GM12878 (cell line): ENCODE measurements at regions not wholly inside any gene's neighbourhood (a gene's known extent, or its start where the extent isn't known, plus 50 kb on each side); places are given as distances from the start of the nearest gene placed in this dataset.

ENCODE experiments used
- ATAC-seq: fragments of 200-7000 bp; cut with Tn5 transposase; 3 replicates; pipeline ENCODE4 v1.9.1; 2020; ENCODE audit warnings: mild to moderate bottlenecking, moderate library complexity
- BruUV-seq: library from RNA; stranded (reverse); fragments of 400-500 nt; replicated peaks from 2 replicates; lab custom pipeline; 2021; lab: Mats Ljungman, UMichigan
- CTCF ChIA-PET: fragments of 300-600 bp; sonication (Branson Sonifier 250); formaldehyde crosslinking; extraction: SDS; loops from one replicate; lab custom pipeline; 2021; ENCODE audit warnings: inconsistent platforms; lab: Yijun Ruan, JAX
- POLR2A ChIA-PET: fragments of 350-600 bp; formaldehyde crosslinking; extraction: SDS; loops from one replicate; lab custom pipeline; 2021; ENCODE audit warnings: inconsistent platforms; lab: Charles Lee
- RAD21 ChIA-PET: fragments of 300-600 bp; sonication (Branson Sonifier 250); formaldehyde crosslinking; loops from one replicate; lab custom pipeline; 2023; ENCODE audit warnings: antibody characterized with exemption; ENCODE audit not compliant: unreplicated experiment; lab: Charles Lee
- SMC1A ChIA-PET: fragments of 300-600 bp; sonication (Branson Sonifier 250); formaldehyde crosslinking; loops from one replicate; lab custom pipeline; 2023; ENCODE audit not compliant: unreplicated experiment, uncharacterized antibody; lab: Charles Lee
- DNase-seq: peaks from one replicate; pipeline ENCODE4 v3.0.0-alpha.2; 2011; ENCODE audit warnings: low read depth, low spot score
- FAIRE-seq: peaks from 3 replicates; lab custom pipeline; 2011; peaks lifted over from hg19 to GRCh38; lab: Jason Lieb, UNC
- H2AFZ ChIP-seq: 2 replicates; pipeline ENCODE4 v1.6.0; 2011; ENCODE audit warnings: low read depth, low read length, control low read depth; ENCODE audit not compliant: control insufficient read depth
- H3K27ac ChIP-seq: 2 replicates; pipeline ENCODE4 v1.5.1; 2011; ENCODE audit warnings: control low read depth; ENCODE audit not compliant: control insufficient read depth, insufficient read depth
- H3K27me3 ChIP-seq, 2 experiments: replicated peaks in 1 of 2; 2 replicates each; pipeline versions ENCODE4 v1.6.0 to v1.6.1; 2011; ENCODE audit warnings: low read length in 1 of 2; ENCODE audit not compliant: control insufficient read depth in 2 of 2, insufficient read depth in 2 of 2
- H3K36me3 ChIP-seq, 2 experiments: 2 replicates each; pipeline ENCODE4 v1.5.1; 2011; ENCODE audit warnings: low read length in 1 of 2; ENCODE audit not compliant: control insufficient read depth in 2 of 2, insufficient read depth in 2 of 2
- H3K4me1 ChIP-seq: 2 replicates; pipeline ENCODE4 v1.6.1; 2011; ENCODE audit warnings: mild to moderate bottlenecking, low read length, moderate library complexity, mixed read lengths; ENCODE audit not compliant: control insufficient read depth, insufficient read depth
- H3K4me2 ChIP-seq: 2 replicates; pipeline ENCODE4 v1.6.0; 2011; ENCODE audit warnings: control low read depth; ENCODE audit not compliant: control insufficient read depth, insufficient read depth
- H3K4me3 ChIP-seq: fragments of 200-600 bp; sonication (generic); 2 replicates; pipeline ENCODE4 v1.5.1; 2016
- H3K79me2 ChIP-seq: 2 replicates; pipeline ENCODE4 v1.6.0; 2011; ENCODE audit warnings: low read length; ENCODE audit not compliant: control insufficient read depth, insufficient read depth
- H3K9ac ChIP-seq: 2 replicates; pipeline ENCODE4 v1.8.0; 2011; ENCODE audit warnings: low read length, control low read depth, mixed read lengths; ENCODE audit not compliant: control insufficient read depth, insufficient read depth
- H3K9me3 ChIP-seq: replicated peaks from 3 replicates; pipeline ENCODE4 v1.5.1; 2011; ENCODE audit warnings: mild to moderate bottlenecking, low read length; ENCODE audit not compliant: control insufficient read depth, insufficient read depth
- H4K20me1 ChIP-seq: 2 replicates; pipeline ENCODE4 v1.6.0; 2011; ENCODE audit not compliant: control insufficient read depth, insufficient read depth
- ATF7 ChIP-seq: fragments of 450-650 bp; IDR thresholded peaks from 2 replicates; pipeline ENCODE4 v1.6.1; 2016; ENCODE audit warnings: low read depth, mild to moderate bottlenecking
- BACH1 ChIP-seq: fragments of 450-650 bp; IDR thresholded peaks from 2 replicates; pipeline ENCODE4 v1.6.1; 2017; ENCODE audit warnings: mild to moderate bottlenecking, borderline replicate concordance
- BCL11A ChIP-seq: IDR thresholded peaks from 2 replicates; pipeline ENCODE4 v1.6.1; 2011; ENCODE audit warnings: low read depth, low read length
- BHLHE40 ChIP-seq, 2 experiments: fragments of 450-650 bp in 1 of 2; IDR thresholded peaks; 2 replicates each; pipeline ENCODE4 v1.6.1; 2011 to 2017; ENCODE audit warnings: low read depth in 2 of 2, borderline replicate concordance in 1 of 2, improper control_type of control experiment in 1 of 2, low read length in 1 of 2, mild to moderate bottlenecking in 1 of 2
- BMI1 ChIP-seq: fragments of 450-650 bp; IDR thresholded peaks from 2 replicates; pipeline ENCODE4 v1.6.1; 2016; ENCODE audit warnings: mild to moderate bottlenecking, moderate library complexity, borderline replicate concordance
- CUX1 ChIP-seq: IDR thresholded peaks from 2 replicates; pipeline ENCODE4 v1.6.1; 2012; ENCODE audit warnings: improper control_type of control experiment, low read depth, low read length; ENCODE audit not compliant: insufficient replicate concordance
- DPF2 ChIP-seq: fragments of 450-650 bp; IDR thresholded peaks from 2 replicates; pipeline ENCODE4 v1.6.1; 2017; ENCODE audit warnings: mild to moderate bottlenecking
- EP300 ChIP-seq, 2 experiments: fragments of 150-350 bp in 1 of 2; IDR thresholded peaks; 2 replicates each; pipeline ENCODE4 v1.6.1; 2011 to 2012; ENCODE audit warnings: low read depth in 2 of 2, low read length in 2 of 2, borderline replicate concordance in 1 of 2, improper control_type of control experiment in 1 of 2, inconsistent platforms in 1 of 2; ENCODE audit not compliant: control insufficient read depth in 1 of 2
- GATAD2B ChIP-seq: fragments of 450-650 bp; conservative IDR thresholded peaks from 2 replicates; pipeline ENCODE4 v1.6.1; 2017; ENCODE audit warnings: low read depth, mild to moderate bottlenecking, moderate library complexity
- HDAC2 ChIP-seq: fragments of 200-600 bp; sonication (generic); IDR thresholded peaks from 2 replicates; pipeline ENCODE4 v1.6.1; 2017
- JUNB ChIP-seq: IDR thresholded peaks from 2 replicates; pipeline ENCODE4 v1.6.1; 2016; ENCODE audit warnings: antibody characterized with exemption, mild to moderate bottlenecking
- JUND ChIP-seq: IDR thresholded peaks from 2 replicates; pipeline ENCODE4 v1.6.1; 2012; ENCODE audit warnings: low read depth, mild to moderate bottlenecking, low read length, improper control_type of control experiment, moderate library complexity
- MEF2B ChIP-seq: fragments of 450-650 bp; IDR thresholded peaks from 2 replicates; pipeline ENCODE4 v1.6.1; 2018; ENCODE audit warnings: mild to moderate bottlenecking, moderate library complexity; ENCODE audit not compliant: partially characterized antibody, poor library complexity, severe bottlenecking
- MTA2 ChIP-seq: fragments of 450-650 bp; IDR thresholded peaks from 2 replicates; pipeline ENCODE4 v1.6.1; 2016; ENCODE audit warnings: low read depth, mild to moderate bottlenecking, moderate library complexity
- RELB ChIP-seq: fragments of 450-650 bp; IDR thresholded peaks from 2 replicates; pipeline ENCODE4 v1.6.1; 2017; ENCODE audit warnings: low read depth, mild to moderate bottlenecking, moderate library complexity
- RUNX3 ChIP-seq: IDR thresholded peaks from 2 replicates; pipeline ENCODE4 v1.6.1; 2012; ENCODE audit warnings: low read length, inconsistent platforms
- SMAD5 ChIP-seq: IDR thresholded peaks from 2 replicates; pipeline ENCODE4 v1.6.1; 2016; ENCODE audit warnings: antibody characterized with exemption, low read depth
- TBL1XR1 ChIP-seq: IDR thresholded peaks from 2 replicates; pipeline ENCODE4 v1.6.1; 2012; ENCODE audit warnings: low read depth, low read length, improper control_type of control experiment
- ZNF24 ChIP-seq: fragments of 450-650 bp; IDR thresholded peaks from 2 replicates; pipeline ENCODE4 v1.6.1; 2017; ENCODE audit warnings: antibody characterized with exemption, mild to moderate bottlenecking
- WGBS: methylation state at CpG from one replicate; pipeline ENCODE4 v1.1.6; 2016; ENCODE audit warnings: low lambda C conversion rate; ENCODE audit not compliant: insufficient replicate concordance, insufficient coverage; ENCODE audit errors: missing lambda C conversion rate; 5-methylcytosine and 5-hydroxymethylcytosine counted together
- in situ Hi-C: fragments of 300-500 bp; cut with MboI; formaldehyde crosslinking; loops from 9 replicates; pipeline ENCODE4 v1.14.3; 2018; ENCODE audit warnings: mixed read lengths
- intact Hi-C: fragments of 100-400 bp; cut with micrococcal nuclease; formaldehyde crosslinking; loops from one replicate; pipeline ENCODE4 v1.14.2; 2022; ENCODE audit not compliant: unreplicated experiment

GRCh38 chr5:89397096-89397495 lies 514.1 kb upstream of the MEF2C start:
- POLR2A ChIA-PET, result no interaction called here
- H3K27ac ChIP-seq, result peak overlapping the region; percentile 63; the same call in 1 of the 2 replicates
- TF ChIP-seq EP300 (IDR thresholded peaks at IDR 0.05; ENCODE audit: borderline replicate concordance in 1 of 2, control insufficient read depth in 1 of 2, low read depth in 2 of 2, low read length in 2 of 2) (peak; percentile 18 to 45; a peak in 2 of 4 replicates), TBL1XR1 (0 out of 2 replicates have a peak, but pooled peaks have one; percentile 51), HDAC2 (no peak), SMAD5 (no peak), JUND (0 out of 2 replicates have a peak, but pooled peaks have one; percentile 37), ZNF24 (no peak), CUX1 (peak; percentile 29), DPF2 (0 out of 2 replicates have a peak, but pooled peaks have one; percentile 32), GATAD2B (no peak), BACH1 (no peak), BCL11A (0 out of 2 replicates have a peak, but pooled peaks have one; percentile 44), BHLHE40 (IDR thresholded peaks at IDR 0.05; ENCODE audit: borderline replicate concordance in 1 of 2, low read depth in 2 of 2, low read length in 1 of 2) (0 out of 4 replicates have a peak, but pooled peaks of 1 of the 2 experiments have one; percentile 16), MTA2 (peak; percentile 45; the same call in 1 of the 2 replicates), ATF7 (peak; percentile 63), BMI1 (peak; percentile 41; the same call in 1 of the 2 replicates), MEF2B (peak; percentile 90), RELB (peak; percentile 53; the same call in 1 of the 2 replicates), RUNX3 (peak; percentile 53), JUNB (peak; percentile 74)

More at GRCh38 chr5:89397096-89397495, 514.1 kb upstream of the MEF2C start:
- Histone ChIP-seq H3K4me1 (peaks cover 14% of the 10 kb centered on the region), H3K36me3 (no peaks in the 10 kb centered on the region), H3K4me2 (peak overlapping the region; percentile 68), H2AFZ (peak overlapping the region; percentile 77), H3K27me3 (no peaks in the 10 kb centered on the region), H3K4me3 (peak overlapping the region; percentile 1; the same call in 1 of the 2 replicates), H3K79me2 (no peaks in the 10 kb centered on the region), H4K20me1 (no peaks in the 10 kb centered on the region), H3K9ac (no peak overlapping the region), H3K9me3 (no peaks in the 10 kb centered on the region; the same call in 1 of the 3 replicates)
- 0% methylated on average over 1 of the region's 1 CpG for WGBS
- ChIA-PET CTCF (interaction anchor here (1.0 kb wide), 1 partner anchor 8 kb away, joined by 3 read pairs; no protein-coding TSS in a partner anchor), RAD21 (interaction anchor here (0.7 to 1.8 kb wide), 9 partner anchors 41 to 667 kb away, joined by 3 to 11 read pairs (median 3); no protein-coding TSS in a partner anchor), SMC1A (interaction anchor here (0.7 to 2.0 kb wide), 19 partner anchors 14 to 868 kb away, joined by 3 to 8 read pairs (median 4); no protein-coding TSS in a partner anchor)
- intact Hi-C loops, result no loop called here
- in situ Hi-C loops, result no loop called here
- no TSS peak for BruUV-seq
- ATAC-seq (peak; percentile 91), DNase-seq (peak; percentile 48), FAIRE-seq (no peak)
